Vagina (tissue), 2 donors: ENCODE measurements at regions not wholly inside any gene's neighbourhood (a gene's known extent, or its start where the extent isn't known, plus 50 kb on each side); places are given as distances from the start of the nearest gene placed in this dataset.

Experiments
- DNase-seq, 2 donors: peaks; one replicate each; pipeline ENCODE4 v3.0.0-alpha.2; 2017; ENCODE audit errors: extremely low spot score in 2 of 2
- H3K27ac ChIP-seq: fragments of 200-600 bp; sonication (generic); one replicate; pipeline ENCODE4 v1.5.1; 2019
- H3K27me3 ChIP-seq: fragments of 200-600 bp; sonication (generic); one replicate; pipeline ENCODE4 v1.5.1; 2019
- H3K36me3 ChIP-seq, 2 donors: fragments of 200-600 bp; sonication (generic); one replicate each; pipeline ENCODE4 v1.5.1; 2017 to 2019
- H3K4me1 ChIP-seq: fragments of 200-600 bp; sonication (generic); one replicate; pipeline ENCODE4 v1.5.1; 2019
- H3K4me3 ChIP-seq, 2 donors: fragments of 200-600 bp; sonication (generic); 1 replicate in 1 of 2; 2 replicates in 1 of 2; pipeline ENCODE4 v1.5.1; 2016 to 2019
- H3K9me3 ChIP-seq: fragments of 200-600 bp; sonication (generic); one replicate; pipeline ENCODE4 v1.5.1; 2019
- POLR2A ChIP-seq, 2 donors: fragments of 450-650 bp; IDR thresholded peaks; one replicate each; pipeline ENCODE4 v1.6.1; 2017; ENCODE audit warnings: antibody characterized with exemption in 2 of 2, mild to moderate bottlenecking in 2 of 2, moderate library complexity in 2 of 2
- POLR2AphosphoS5 ChIP-seq, 2 donors: sonication (generic); formaldehyde crosslinking; IDR thresholded peaks; one replicate each; pipeline ENCODE4 v1.9.0; 2017; ENCODE audit warnings: antibody characterized with exemption in 2 of 2, mild to moderate bottlenecking in 2 of 2, low read depth in 1 of 2; ENCODE audit not compliant: insufficient read depth in 1 of 2
- intact Hi-C: fragments of 100-400 bp; cut with DNase I; formaldehyde crosslinking; loops from one replicate; pipeline ENCODE4 v1.15.1; 2023
- TF ChIP-seq, protein P1 (sequence below), 3 experiments: fragments of 450-650 bp in 2 of 3; fragments of 200-600 bp in 1 of 3; sonication (generic) in 1 of 3; IDR thresholded peaks; one replicate each; pipeline ENCODE4 v1.5.1; 2017 to 2019; ENCODE audit warnings: antibody characterized with exemption in 3 of 3, mild to moderate bottlenecking in 2 of 3, moderate library complexity in 2 of 3

GRCh38 chr6:224350-224749, 67.9 kb upstream of the DUSP22 start:
- Histone ChIP-seq H3K27ac (no peak overlapping the region), H3K4me1 (peaks cover 8% of the 10 kb centered on the region), H3K27me3 (no peaks in the 10 kb centered on the region), H3K9me3 (no peaks in the 10 kb centered on the region), H3K4me3 (no peak overlapping the region), H3K36me3 (no peaks in the 10 kb centered on the region)
- peak in 1 of 2 donors; percentile 52 for DNase-seq
- intact Hi-C loops = no loop called here
- TF ChIP-seq, protein P1, sequence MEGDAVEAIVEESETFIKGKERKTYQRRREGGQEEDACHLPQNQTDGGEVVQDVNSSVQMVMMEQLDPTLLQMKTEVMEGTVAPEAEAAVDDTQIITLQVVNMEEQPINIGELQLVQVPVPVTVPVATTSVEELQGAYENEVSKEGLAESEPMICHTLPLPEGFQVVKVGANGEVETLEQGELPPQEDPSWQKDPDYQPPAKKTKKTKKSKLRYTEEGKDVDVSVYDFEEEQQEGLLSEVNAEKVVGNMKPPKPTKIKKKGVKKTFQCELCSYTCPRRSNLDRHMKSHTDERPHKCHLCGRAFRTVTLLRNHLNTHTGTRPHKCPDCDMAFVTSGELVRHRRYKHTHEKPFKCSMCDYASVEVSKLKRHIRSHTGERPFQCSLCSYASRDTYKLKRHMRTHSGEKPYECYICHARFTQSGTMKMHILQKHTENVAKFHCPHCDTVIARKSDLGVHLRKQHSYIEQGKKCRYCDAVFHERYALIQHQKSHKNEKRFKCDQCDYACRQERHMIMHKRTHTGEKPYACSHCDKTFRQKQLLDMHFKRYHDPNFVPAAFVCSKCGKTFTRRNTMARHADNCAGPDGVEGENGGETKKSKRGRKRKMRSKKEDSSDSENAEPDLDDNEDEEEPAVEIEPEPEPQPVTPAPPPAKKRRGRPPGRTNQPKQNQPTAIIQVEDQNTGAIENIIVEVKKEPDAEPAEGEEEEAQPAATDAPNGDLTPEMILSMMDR (IDR thresholded peaks at IDR 0.05) = no peak
- TF ChIP-seq POLR2A (IDR thresholded peaks at IDR 0.05) (no peak), POLR2AphosphoS5 (IDR thresholded peaks at IDR 0.05; ENCODE audit: insufficient read depth in 1 of 2, low read depth in 1 of 2) (no peak)

DNA sequence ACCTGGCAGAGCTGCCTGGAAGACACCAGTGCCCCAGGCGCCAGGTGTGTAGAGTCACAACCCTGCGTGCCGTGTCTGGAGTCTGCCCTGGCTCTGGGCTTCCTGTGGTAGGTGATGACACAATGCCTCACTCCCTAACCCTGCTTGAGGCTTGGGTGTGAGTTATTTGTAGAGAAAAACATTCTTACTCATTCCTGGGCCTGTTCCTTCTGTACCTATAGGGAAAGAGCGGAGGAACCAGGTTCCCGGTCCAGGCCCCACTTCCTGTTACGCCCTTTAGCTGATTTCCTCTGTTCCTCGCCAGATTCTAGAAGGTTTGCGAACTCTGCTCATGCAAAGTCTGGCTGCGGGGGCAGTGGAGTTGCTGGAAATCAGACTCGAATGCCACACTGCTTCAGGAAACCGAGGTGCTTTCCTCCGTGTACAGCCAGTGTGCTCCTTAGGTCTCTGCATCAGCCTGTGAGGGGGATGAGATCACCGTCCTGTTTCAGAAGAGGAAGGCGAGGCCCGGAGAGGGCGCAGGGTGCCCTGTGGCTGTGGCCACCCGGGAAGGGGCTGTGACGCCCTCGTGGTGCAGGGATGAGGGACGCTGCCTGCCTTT, 67.1 kb upstream of the DUSP22 start:
- Histone ChIP-seq H3K4me1 (peaks cover 8% of the 10 kb centered on the region), H3K27ac (no peak overlapping the region), H3K36me3 (no peaks in the 10 kb centered on the region), H3K9me3 (no peaks in the 10 kb centered on the region), H3K27me3 (no peaks in the 10 kb centered on the region), H3K4me3 (no peak overlapping the region)
- intact Hi-C loops = no loop called here
- TF ChIP-seq, protein P1 (IDR thresholded peaks at IDR 0.05) = no peak
- TF ChIP-seq POLR2AphosphoS5 (IDR thresholded peaks at IDR 0.05; ENCODE audit: insufficient read depth in 1 of 2, low read depth in 1 of 2) = no peak
- no peak for TF ChIP-seq POLR2A (IDR thresholded peaks at IDR 0.05)
- DNase-seq = peak in 1 of 2 donors; percentile 81

DNA sequence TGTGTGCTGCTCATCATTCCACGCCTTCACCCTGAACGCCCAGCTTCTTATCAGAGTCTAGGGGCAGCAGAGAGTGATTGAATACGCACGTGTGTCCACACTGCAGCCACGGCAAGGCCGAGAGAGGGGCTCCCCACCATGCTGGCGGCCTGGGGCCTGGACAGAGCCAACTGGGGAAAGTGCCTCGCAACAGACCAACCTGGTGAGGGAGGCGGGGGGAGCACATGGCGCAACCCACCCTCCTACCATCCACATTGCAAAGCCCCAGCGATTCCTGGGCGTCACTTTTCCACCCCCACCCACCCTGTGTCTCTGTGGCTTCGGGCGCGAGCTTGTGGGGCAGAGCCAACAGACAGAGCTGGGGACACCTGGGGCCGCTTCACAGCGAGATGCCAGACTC, 66.4 kb upstream of the DUSP22 start:
- no peaks in the 10 kb centered on the region for H3K27me3 ChIP-seq
- H3K4me3 ChIP-seq = no peak overlapping the region
- no peaks in the 10 kb centered on the region for H3K9me3 ChIP-seq
- TF ChIP-seq, protein P1 (IDR thresholded peaks at IDR 0.05) = no peak
- no peak overlapping the region for H3K27ac ChIP-seq
- peak in 1 of 2 donors; percentile 70 for DNase-seq
- H3K4me1 ChIP-seq = peaks cover 8% of the 10 kb centered on the region
- H3K36me3 ChIP-seq = no peaks in the 10 kb centered on the region
- intact Hi-C loops = no loop called here

- no peaks in the 10 kb centered on the region for H3K36me3 ChIP-seq
- TF ChIP-seq, protein P1 (IDR thresholded peaks at IDR 0.05) = no peak
- TF ChIP-seq POLR2AphosphoS5 (IDR thresholded peaks at IDR 0.05; ENCODE audit: insufficient read depth in 1 of 2, low read depth in 1 of 2) = no peak
- H3K4me1 ChIP-seq = peaks cover 8% of the 10 kb centered on the region
- H3K27ac ChIP-seq = no peak overlapping the region
- intact Hi-C loops = no loop called here
- no peak overlapping the region for H3K4me3 ChIP-seq
- peak in 1 of 2 donors; percentile 64 for DNase-seq
- H3K27me3 ChIP-seq = no peaks in the 10 kb centered on the region
- no peaks in the 10 kb centered on the region for H3K9me3 ChIP-seq
Observed at GRCh38 chr6:226516-227073, 65.7 kb upstream of the DUSP22 start.

DNA sequence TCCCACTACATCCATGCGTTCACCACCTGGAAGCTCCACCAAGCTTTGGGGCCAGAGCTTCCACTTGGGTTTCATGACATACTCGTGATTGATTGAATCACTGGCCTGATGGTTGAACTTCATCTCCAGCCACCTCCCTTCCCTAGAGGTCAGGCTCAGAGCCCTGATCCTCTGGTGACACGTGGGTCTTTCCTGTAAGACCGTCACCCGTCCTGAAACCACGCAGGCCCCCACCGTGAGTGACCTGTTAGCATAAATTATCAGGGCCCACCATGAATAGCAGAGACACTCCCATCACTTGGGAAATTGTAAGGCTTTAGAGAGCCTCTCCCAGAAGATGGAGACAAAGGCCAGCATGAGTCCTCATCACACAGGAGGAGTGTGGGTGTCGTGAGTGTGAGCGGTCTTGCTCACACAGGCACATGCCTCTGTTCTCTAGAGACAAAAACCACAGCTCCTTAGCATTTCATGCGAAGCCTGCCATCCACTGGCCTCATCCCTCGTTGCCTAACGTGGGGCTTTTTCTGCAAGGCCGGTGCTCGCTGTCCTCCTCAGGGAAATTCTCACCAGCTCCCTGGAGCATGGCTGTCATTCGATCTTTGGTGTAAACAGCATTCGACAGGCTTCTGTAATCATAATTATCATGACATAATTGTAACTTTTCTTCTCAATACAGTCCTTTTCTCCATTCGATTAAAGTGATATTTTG, 65.1 kb upstream of the DUSP22 start:
- intact Hi-C loops = no loop called here
- TF ChIP-seq, protein P1 (IDR thresholded peaks at IDR 0.05) = no peak
- TF ChIP-seq POLR2A (IDR thresholded peaks at IDR 0.05) (no peak), POLR2AphosphoS5 (IDR thresholded peaks at IDR 0.05; ENCODE audit: insufficient read depth in 1 of 2, low read depth in 1 of 2) (no peak)

More for the DNA sequence above, 65.1 kb upstream of the DUSP22 start:
- no peak overlapping the region for H3K4me3 ChIP-seq
- H3K36me3 ChIP-seq = no peaks in the 10 kb centered on the region
- peaks cover 8% of the 10 kb centered on the region for H3K4me1 ChIP-seq
- no peak overlapping the region for H3K27ac ChIP-seq
- DNase-seq = peak in 1 of 2 donors; percentile 54
- H3K27me3 ChIP-seq = no peaks in the 10 kb centered on the region
- no peaks in the 10 kb centered on the region for H3K9me3 ChIP-seq
